Epithelial cell of esophagus (primary cell): ENCODE measurements at regions not wholly inside any gene's neighbourhood (a gene's known extent, or its start where the extent isn't known, plus 50 kb on each side); places are given as distances from the start of the nearest gene placed in this dataset.
"Not testable (repeated sequence)": the region's sequence is repeated elsewhere in the genome, so short reads cannot be mapped to it uniquely, and the experiment has no call there.

Experiments
- DNase-seq: peaks from one replicate; pipeline ENCODE4 v3.0.0; 2010; ENCODE audit warnings: low read depth
- H3K4me3 ChIP-seq: 2 replicates; pipeline ENCODE4 v1.5.1; 2011; ENCODE audit warnings: mild to moderate bottlenecking, low read length, control low read depth

DNA sequence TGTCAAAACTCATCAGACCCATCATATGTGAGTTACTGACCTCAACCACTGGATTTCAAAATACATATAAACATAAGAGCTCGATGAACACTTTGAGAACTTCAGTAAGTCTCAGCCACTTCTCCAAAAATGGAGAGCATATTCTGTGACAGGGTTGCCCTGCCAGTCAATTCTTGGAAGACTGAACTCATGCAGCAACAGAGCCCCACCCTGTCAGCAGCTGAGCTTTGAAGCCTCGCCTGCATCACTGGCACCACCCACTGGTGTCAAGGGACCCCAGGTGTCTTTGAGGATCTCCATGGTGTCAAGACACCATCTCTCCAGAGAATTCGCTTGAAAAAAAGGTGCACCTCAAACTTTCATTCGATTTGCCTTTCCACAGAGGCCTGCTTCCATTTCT is 420.1 kb downstream of the SPATA31A1 start:
- DNase-seq, H3K4me3 ChIP-seq: not testable (repeated sequence)

DNA sequence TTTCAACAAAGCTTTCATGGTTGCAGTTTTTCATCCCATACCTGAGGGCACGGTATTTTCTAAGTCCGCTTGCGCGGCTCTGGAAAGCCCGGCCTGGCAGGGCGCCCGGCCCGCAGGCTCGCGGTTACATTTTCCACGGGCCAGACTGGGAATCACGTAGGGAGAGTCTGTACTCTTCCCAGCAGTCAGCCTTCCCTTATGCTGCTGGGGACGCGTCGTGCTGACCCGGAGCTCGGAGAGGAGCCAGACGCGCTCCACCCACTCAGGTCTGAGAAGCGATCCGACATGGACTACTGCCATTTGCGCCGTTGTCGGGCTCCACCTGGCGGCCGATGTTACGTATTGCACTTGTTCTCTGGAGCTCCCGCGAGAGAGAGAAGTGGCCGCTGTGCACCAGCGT is 435.9 kb downstream of the SPATA31A1 start:
- peak overlapping the region; percentile 35 for H3K4me3 ChIP-seq
- DNase-seq, result not testable (repeated sequence)

DNA sequence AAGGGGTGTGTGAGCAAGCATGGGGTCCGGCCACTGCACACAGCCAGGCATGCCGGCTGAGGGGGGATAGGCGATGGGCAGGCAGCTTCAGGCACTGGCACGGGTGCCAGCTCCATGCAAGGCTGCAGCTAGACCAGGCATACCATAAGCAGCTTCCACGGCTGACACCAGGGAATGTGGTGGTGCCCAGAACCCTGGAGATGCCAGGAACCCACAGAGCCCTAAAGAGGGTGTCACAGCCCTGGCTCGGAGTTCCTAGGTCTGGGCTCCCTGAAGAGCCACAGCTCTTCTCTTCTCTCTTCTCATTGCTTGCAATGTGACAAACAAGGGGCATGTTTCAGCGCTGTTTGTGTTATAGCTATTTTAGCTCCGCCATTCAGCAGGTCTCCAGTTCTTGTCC is 442.5 kb downstream of the SPATA31A1 start:
- H3K4me3 ChIP-seq, DNase-seq: not testable (repeated sequence)

DNA sequence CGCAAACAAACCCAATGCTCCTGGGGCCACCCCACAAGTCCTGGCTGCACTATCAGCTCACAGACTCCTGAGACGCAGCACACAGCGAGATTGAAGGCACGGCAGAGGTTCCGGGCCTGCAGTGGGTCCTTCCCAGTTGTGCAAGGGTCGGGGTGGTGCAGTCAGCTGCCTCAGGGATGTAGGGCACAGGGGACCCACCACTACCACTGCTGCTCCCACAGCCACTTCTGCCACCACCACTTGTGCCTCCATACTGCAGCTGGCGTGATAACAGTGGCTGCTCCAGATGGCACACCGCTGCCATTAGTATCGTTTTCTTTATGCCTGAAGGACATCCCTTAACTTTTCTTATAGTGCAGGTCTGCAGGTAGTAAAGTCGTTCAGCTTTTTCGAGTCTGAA is 443.8 kb downstream of the SPATA31A1 start:
- H3K4me3 ChIP-seq, DNase-seq: not testable (repeated sequence)

DNA sequence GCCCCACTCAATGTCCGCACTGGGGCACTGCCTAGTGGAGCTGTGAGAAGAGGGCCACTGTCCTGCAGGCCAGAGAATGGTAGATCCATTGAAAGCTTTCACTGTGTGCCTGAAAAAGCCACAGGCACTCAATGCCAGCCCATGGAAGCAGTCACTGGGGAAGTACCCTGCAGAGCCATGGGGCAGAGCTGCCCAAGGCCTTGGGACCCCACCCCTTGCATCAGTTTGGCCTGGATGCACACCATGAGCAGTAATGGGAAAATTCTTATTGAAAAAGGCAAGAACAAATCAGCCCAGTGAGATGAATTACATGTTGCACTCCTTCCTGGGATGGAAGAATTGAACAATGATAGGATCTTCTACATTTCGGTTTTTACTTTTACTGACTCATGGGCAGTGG is 447.1 kb downstream of the SPATA31A1 start:
- DNase-seq, H3K4me3 ChIP-seq: not testable (repeated sequence)

DNA sequence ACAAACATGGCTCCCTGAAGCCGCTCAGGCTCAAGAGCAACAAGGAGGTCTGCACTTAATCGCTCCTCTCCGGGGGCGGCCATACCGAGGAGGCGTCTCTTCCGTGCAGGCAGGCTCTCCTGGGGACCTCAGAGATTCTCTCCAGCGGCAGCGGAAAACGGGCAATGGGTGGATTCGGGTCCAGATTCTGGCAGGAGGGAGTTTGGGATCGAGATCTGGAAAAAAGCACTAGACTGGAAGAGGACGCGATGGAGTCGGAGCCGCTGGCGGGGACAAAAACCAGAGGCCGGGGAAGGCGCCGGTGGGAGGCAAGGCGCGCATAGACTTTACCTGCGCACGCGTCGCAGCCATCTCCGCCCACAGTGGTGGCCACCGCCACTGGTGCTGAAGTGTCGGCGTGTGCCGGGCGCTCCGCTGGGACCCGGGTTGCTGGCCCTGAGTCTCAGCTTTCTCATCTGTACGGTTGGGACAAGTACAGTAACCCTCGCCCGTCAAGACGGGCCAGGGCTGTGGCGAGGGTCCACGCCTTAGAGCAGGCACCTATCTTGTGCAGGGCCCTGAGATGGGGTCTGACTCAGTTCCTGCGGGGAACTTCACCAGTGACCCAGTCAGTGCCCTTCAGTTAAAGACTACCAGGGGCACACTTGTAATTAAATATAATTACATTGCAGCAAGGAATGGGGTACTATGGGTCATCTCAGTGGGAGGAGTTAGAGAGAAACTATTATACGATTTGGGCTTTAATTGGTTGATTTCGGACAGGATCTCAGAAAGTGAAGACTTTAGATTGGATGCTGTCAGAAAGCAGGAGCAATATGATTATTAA is 454.1 kb downstream of the SPATA31A1 start:
- DNase-seq, result peak; percentile 61
- peak overlapping the region; percentile 54 for H3K4me3 ChIP-seq

DNA sequence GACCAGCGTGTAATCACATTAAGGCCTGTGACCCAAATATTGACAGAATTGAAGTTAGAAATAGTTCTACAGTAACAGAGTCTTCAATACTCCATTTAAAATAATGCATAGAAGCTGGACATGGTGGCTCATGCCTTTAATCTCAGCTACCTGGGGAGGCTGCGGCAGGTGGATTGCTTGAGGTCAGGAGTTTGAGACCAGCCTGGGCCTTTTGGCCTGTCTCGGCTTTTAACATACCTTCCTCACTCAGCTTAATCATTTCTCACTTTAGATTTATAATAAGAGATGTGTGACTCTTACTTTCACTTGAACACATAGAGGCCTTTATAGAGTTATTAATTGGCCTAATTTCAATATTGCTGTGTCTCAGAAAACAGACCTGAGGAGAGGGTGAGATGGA is 454.9 kb downstream of the SPATA31A1 start:
- not testable (repeated sequence) for DNase-seq, H3K4me3 ChIP-seq

DNA sequence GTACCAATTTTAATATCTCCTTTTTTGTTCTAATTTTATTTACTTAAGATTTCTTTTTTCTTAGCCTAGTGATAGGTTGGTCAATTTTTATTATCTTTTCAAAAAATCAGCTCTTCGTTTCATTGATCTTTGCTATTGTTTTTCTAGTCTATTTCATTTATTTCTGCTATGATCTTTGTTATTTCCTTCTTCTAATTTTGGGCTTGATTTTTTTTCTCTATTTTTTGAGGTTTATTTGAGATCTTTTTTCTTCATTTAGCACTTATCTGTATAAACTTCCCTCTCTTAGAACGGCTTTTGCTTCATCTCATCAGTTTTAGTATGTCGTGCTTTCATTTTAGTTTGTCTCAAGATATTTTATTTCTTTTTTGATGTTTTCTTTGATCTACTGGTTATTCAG is 456.1 kb downstream of the SPATA31A1 start:
- not testable (repeated sequence) for DNase-seq, H3K4me3 ChIP-seq

DNA sequence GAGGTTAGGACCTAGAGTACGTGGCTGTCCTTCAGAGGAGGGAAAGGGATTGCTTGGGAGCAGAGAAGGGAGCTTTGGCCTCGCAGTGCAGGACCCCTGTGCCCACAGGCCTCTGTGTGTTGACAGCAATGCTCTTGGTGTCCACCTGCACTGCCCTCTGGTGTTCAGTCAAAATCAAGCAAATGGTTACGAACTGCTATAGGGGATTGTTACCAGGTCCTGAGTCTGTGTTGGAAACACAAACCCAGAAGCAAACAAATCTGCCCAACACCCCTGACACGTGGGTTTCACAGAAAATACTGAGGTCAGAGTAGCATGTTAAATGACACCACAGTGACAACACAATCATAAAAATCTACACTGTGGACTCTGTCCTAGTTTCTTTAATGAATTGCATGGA is 473.0 kb downstream of the SPATA31A1 start:
- DNase-seq, result peak; percentile 0
- H3K4me3 ChIP-seq, result not testable (repeated sequence)
